Mesendoderm (in vitro differentiated cells): ENCODE measurements at regions not wholly inside any gene's neighbourhood (a gene's known extent, or its start where the extent isn't known, plus 50 kb on each side); places are given as distances from the start of the nearest gene placed in this dataset.

Source experiments
- DNase-seq: peaks from one replicate; pipeline ENCODE4 v3.0.0; 2013
- H2AK5ac ChIP-seq: 2 replicates; pipeline ENCODE4 v1.6.1; 2013; ENCODE audit warnings: low read length, inconsistent platforms
- H2BK120ac ChIP-seq: 2 replicates; pipeline ENCODE4 v1.6.1; 2013; ENCODE audit warnings: low read depth, mild to moderate bottlenecking, low read length, moderate library complexity, mixed read lengths
- H2BK15ac ChIP-seq: replicated peaks from 2 replicates; pipeline ENCODE4 v1.6.1; 2013; ENCODE audit warnings: low read depth, mild to moderate bottlenecking, moderate library complexity
- H2BK5ac ChIP-seq: 2 replicates; pipeline ENCODE4 v1.6.1; 2013; ENCODE audit warnings: low read length, inconsistent platforms
- H3K18ac ChIP-seq: 2 replicates; pipeline ENCODE4 v1.6.1; 2013; ENCODE audit warnings: mild to moderate bottlenecking, low read length, mixed read lengths
- H3K23ac ChIP-seq: one replicate; pipeline ENCODE4 v1.6.1; 2013; ENCODE audit warnings: low read length
- H3K27ac ChIP-seq: 2 replicates; pipeline ENCODE4 v1.5.1; 2013; ENCODE audit warnings: low read depth, mild to moderate bottlenecking, inconsistent platforms, low read length, moderate library complexity
- H3K27me3 ChIP-seq: 2 replicates; pipeline ENCODE4 v1.6.1; 2013; ENCODE audit warnings: low read length, control low read depth, mild to moderate bottlenecking, inconsistent platforms; ENCODE audit not compliant: insufficient read depth, poor library complexity
- H3K36me3 ChIP-seq: 2 replicates; pipeline ENCODE4 v1.6.1; 2013; ENCODE audit warnings: low read length, inconsistent platforms; ENCODE audit not compliant: control insufficient read depth, insufficient read depth
- H3K4ac ChIP-seq: one replicate; pipeline ENCODE4 v1.6.1; 2013; ENCODE audit warnings: low read depth, mild to moderate bottlenecking, low read length, moderate library complexity
- H3K4me1 ChIP-seq: 2 replicates; pipeline ENCODE4 v1.6.1; 2013; ENCODE audit warnings: low read depth, low read length, inconsistent platforms; ENCODE audit not compliant: control insufficient read depth
- H3K4me2 ChIP-seq: 2 replicates; pipeline ENCODE4 v1.6.1; 2013; ENCODE audit warnings: low read length
- H3K4me3 ChIP-seq: 2 replicates; pipeline ENCODE4 v1.5.1; 2013; ENCODE audit warnings: mild to moderate bottlenecking, low read length
- H3K56ac ChIP-seq: one replicate; pipeline ENCODE4 v1.6.1; 2013; ENCODE audit warnings: low read length
- H3K79me1 ChIP-seq: 2 replicates; pipeline ENCODE4 v1.6.1; 2013; ENCODE audit warnings: low read length, inconsistent platforms
- H3K79me2 ChIP-seq: 2 replicates; pipeline ENCODE4 v1.6.1; 2013; ENCODE audit warnings: mild to moderate bottlenecking, low read length; ENCODE audit not compliant: control insufficient read depth, insufficient read depth
- H3K9ac ChIP-seq: 2 replicates; pipeline ENCODE4 v1.6.1; 2013; ENCODE audit warnings: low read length, inconsistent platforms
- H4K5ac ChIP-seq: one replicate; pipeline ENCODE4 v1.6.1; 2013; ENCODE audit warnings: low read length
- H4K8ac ChIP-seq: one replicate; pipeline ENCODE4 v1.6.1; 2013; ENCODE audit warnings: low read depth, mild to moderate bottlenecking, control low read depth, low read length, moderate library complexity
- WGBS: extraction: QIAGEN DNeasy Blood & Tissue Kit; methylation state at CpG from one replicate; pipeline ENCODE4 v1.1.7; 2013; ENCODE audit warnings: low lambda C conversion rate, missing lambda C conversion rate; ENCODE audit not compliant: insufficient coverage; ENCODE audit errors: extremely low coverage; 5-methylcytosine and 5-hydroxymethylcytosine counted together

GRCh38 chr2:18749912-18750526 is 160.7 kb upstream of the NT5C1B start:
- Histone ChIP-seq H3K4me3 (no peak overlapping the region), H4K8ac (no peak overlapping the region), H4K5ac (no peak overlapping the region), H3K27ac (no peak overlapping the region), H3K18ac (no peak overlapping the region), H2BK15ac (no peak overlapping the region), H2BK5ac (no peak overlapping the region), H3K36me3 (no peaks in the 10 kb centered on the region), H3K79me2 (no peaks in the 10 kb centered on the region), H3K27me3 (no peaks in the 10 kb centered on the region), H3K9ac (no peak overlapping the region), H3K56ac (no peak overlapping the region), H2AK5ac (no peak overlapping the region), H3K4me2 (no peak overlapping the region), H3K4ac (no peak overlapping the region), H3K79me1 (no peaks in the 10 kb centered on the region), H2BK120ac (no peak overlapping the region), H3K23ac (no peak overlapping the region), H3K4me1 (no peaks in the 10 kb centered on the region)
- no CpG with 5 or more reads among the region's 2 CpGs for WGBS
- DNase-seq: peak; percentile 41

GRCh38 chr2:18745431-18746272 is 156.3 kb upstream of the NT5C1B start:
- no peak overlapping the region for H2AK5ac ChIP-seq
- H3K4me3 ChIP-seq: no peak overlapping the region
- no peak overlapping the region for H3K9ac ChIP-seq
- no peak overlapping the region for H3K4ac ChIP-seq
- H3K36me3 ChIP-seq: no peaks in the 10 kb centered on the region
- no peak overlapping the region for H4K5ac ChIP-seq
- no peak overlapping the region for H3K18ac ChIP-seq
- no peaks in the 10 kb centered on the region for H3K4me1 ChIP-seq
- H3K56ac ChIP-seq: no peak overlapping the region
- H3K23ac ChIP-seq: no peak overlapping the region
- no peaks in the 10 kb centered on the region for H3K27me3 ChIP-seq
- no peak for DNase-seq
- no peak overlapping the region for H3K27ac ChIP-seq
- no peak overlapping the region for H2BK15ac ChIP-seq
- H3K79me1 ChIP-seq: no peaks in the 10 kb centered on the region
- H3K79me2 ChIP-seq: no peaks in the 10 kb centered on the region
- no peak overlapping the region for H2BK5ac ChIP-seq
- no CpG with 5 or more reads among the region's 6 CpGs for WGBS
- H2BK120ac ChIP-seq: no peak overlapping the region
- H4K8ac ChIP-seq: no peak overlapping the region
- H3K4me2 ChIP-seq: no peak overlapping the region

- H3K9ac ChIP-seq: no peak overlapping the region
These were observed 152.7 kb upstream of the NT5C1B start for GRCh38 chr2:18741895-18742732.

GRCh38 chr2:18741191-18741590 is 151.8 kb upstream of the NT5C1B start:
- no peaks in the 10 kb centered on the region for H3K27me3 ChIP-seq
- H4K8ac ChIP-seq: no peak overlapping the region
- no peak overlapping the region for H3K23ac ChIP-seq

More at GRCh38 chr2:18741895-18742732, 152.7 kb upstream of the NT5C1B start:
- H3K79me2 ChIP-seq: no peaks in the 10 kb centered on the region
- no peak overlapping the region for H2BK15ac ChIP-seq
- H4K5ac ChIP-seq: no peak overlapping the region
- no peak overlapping the region for H2BK5ac ChIP-seq
- no peaks in the 10 kb centered on the region for H3K36me3 ChIP-seq
- H3K4me2 ChIP-seq: no peak overlapping the region
- no peak overlapping the region for H2AK5ac ChIP-seq
- H3K18ac ChIP-seq: no peak overlapping the region
- no peaks in the 10 kb centered on the region for H3K4me1 ChIP-seq
- WGBS: no CpG with 5 or more reads among the region's 12 CpGs
- no peak overlapping the region for H3K56ac ChIP-seq
- no peak overlapping the region for H3K4me3 ChIP-seq
- H3K79me1 ChIP-seq: no peaks in the 10 kb centered on the region
- no peak overlapping the region for H2BK120ac ChIP-seq
- peak; percentile 17 for DNase-seq
- no peak overlapping the region for H3K4ac ChIP-seq
- H3K27ac ChIP-seq: no peak overlapping the region
- H4K8ac ChIP-seq: no peak overlapping the region
- H3K23ac ChIP-seq: no peak overlapping the region
- no peaks in the 10 kb centered on the region for H3K27me3 ChIP-seq

GRCh38 chr2:18740474-18740881 is 151.1 kb upstream of the NT5C1B start:
- Histone ChIP-seq H3K9ac (no peak overlapping the region), H4K8ac (no peak overlapping the region), H3K27ac (no peak overlapping the region), H4K5ac (no peak overlapping the region), H3K27me3 (no peaks in the 10 kb centered on the region), H3K4ac (no peak overlapping the region), H2BK15ac (no peak overlapping the region), H3K18ac (no peak overlapping the region), H3K56ac (no peak overlapping the region), H2BK120ac (no peak overlapping the region), H3K79me2 (no peaks in the 10 kb centered on the region), H3K36me3 (no peaks in the 10 kb centered on the region), H3K23ac (no peak overlapping the region), H2AK5ac (no peak overlapping the region), H3K4me1 (no peaks in the 10 kb centered on the region), H3K4me2 (no peak overlapping the region), H2BK5ac (no peak overlapping the region), H3K79me1 (no peaks in the 10 kb centered on the region), H3K4me3 (no peak overlapping the region)
- DNase-seq: no peak
- WGBS: no CpG with 5 or more reads among the region's 7 CpGs

More at GRCh38 chr2:18741191-18741590, 151.8 kb upstream of the NT5C1B start:
- H2BK120ac ChIP-seq: no peak overlapping the region
- H3K9ac ChIP-seq: no peak overlapping the region
- no peak for DNase-seq
- no peak overlapping the region for H3K4me3 ChIP-seq
- H2BK15ac ChIP-seq: no peak overlapping the region
- no peak overlapping the region for H3K27ac ChIP-seq
- no peaks in the 10 kb centered on the region for H3K36me3 ChIP-seq
- no peak overlapping the region for H3K4ac ChIP-seq
- no peak overlapping the region for H3K56ac ChIP-seq
- H3K18ac ChIP-seq: no peak overlapping the region
- H3K79me2 ChIP-seq: no peaks in the 10 kb centered on the region
- no peak overlapping the region for H3K4me2 ChIP-seq
- H2BK5ac ChIP-seq: no peak overlapping the region
- H3K4me1 ChIP-seq: no peaks in the 10 kb centered on the region
- H3K79me1 ChIP-seq: no peaks in the 10 kb centered on the region
- H4K5ac ChIP-seq: no peak overlapping the region
- no peak overlapping the region for H2AK5ac ChIP-seq
